HG02610 (cell line): ENCODE measurements at regions not wholly inside any gene's neighbourhood (a gene's known extent, or its start where the extent isn't known, plus 50 kb on each side); places are given as distances from the start of the nearest gene placed in this dataset.
"Not testable (repeated sequence)": the region's sequence is repeated elsewhere in the genome, so short reads cannot be mapped to it uniquely, and the experiment has no call there.

Experiments used
- ATAC-seq: cut with Tn5 transposase; IDR thresholded peaks from one replicate; pipeline ENCODE4 v1.9.1; 2021; ENCODE audit warnings: mild to moderate bottlenecking, moderate library complexity; ENCODE audit not compliant: unreplicated experiment

GRCh38 chr10:86579883-86580520 is 58.4 kb upstream of the WAPL start:
- ATAC-seq, result no peak

GRCh38 chr10:86580521-86580891 is 58.9 kb upstream of the WAPL start:
- no peak for ATAC-seq

- no peak for ATAC-seq
These were observed 62.4 kb upstream of the WAPL start for GRCh38 chr10:86583983-86584382.

- peak; percentile 91 for ATAC-seq
These were observed 63.7 kb upstream of the WAPL start for GRCh38 chr10:86585037-86585929.

- no peak for ATAC-seq
These were observed 64.9 kb upstream of the WAPL start for GRCh38 chr10:86586516-86586915.

GRCh38 chr10:86588781-86589180 is 65.6 kb upstream of the OPN4 start:
- not testable (repeated sequence) for ATAC-seq

GRCh38 chr10:86591436-86591835 is 62.9 kb upstream of the OPN4 start:
- no peak for ATAC-seq

GRCh38 chr10:86592413-86592812 is 61.9 kb upstream of the OPN4 start:
- ATAC-seq, result no peak

GRCh38 chr10:86594535-86594934 is 59.8 kb upstream of the OPN4 start:
- ATAC-seq, result no peak

- ATAC-seq, result no peak
These were observed 58.9 kb upstream of the OPN4 start for GRCh38 chr10:86595496-86595895.

- no peak for ATAC-seq
These were observed 58.1 kb upstream of the OPN4 start for GRCh38 chr10:86596266-86596665.

GRCh38 chr10:86597306-86597705 is 57.0 kb upstream of the OPN4 start:
- no peak for ATAC-seq

- no peak for ATAC-seq
These were observed 56.2 kb upstream of the OPN4 start for GRCh38 chr10:86598151-86598550.

- no peak for ATAC-seq
These were observed 55.3 kb upstream of the OPN4 start for GRCh38 chr10:86599041-86599440.

GRCh38 chr10:86599729-86600128 is 54.6 kb upstream of the OPN4 start:
- peak; percentile 74 for ATAC-seq

- ATAC-seq, result no peak
These were observed 54.1 kb upstream of the OPN4 start for GRCh38 chr10:86600296-86600695.

GRCh38 chr10:86601956-86602602 is 52.3 kb upstream of the OPN4 start:
- ATAC-seq, result no peak

- no peak for ATAC-seq
These were observed 51.1 kb upstream of the OPN4 start for GRCh38 chr10:86603256-86603655.
